HEK293 (cell line): ENCODE measurements at regions not wholly inside any gene's neighbourhood (a gene's known extent, or its start where the extent isn't known, plus 50 kb on each side); places are given as distances from the start of the nearest gene placed in this dataset.
A peak's percentile ranks its signal among the peaks of the same experiment; 100 is the strongest.

Experiments
- EGR2 ChIP-seq: fragments of 450-650 bp; formaldehyde crosslinking; IDR thresholded peaks from 2 replicates; pipeline ENCODE4 v1.5.1; 2016; ENCODE audit warnings: low read depth, missing biosample characterization, missing genetic modification characterization
- HOXD13 ChIP-seq: sonication (generic); formaldehyde crosslinking; IDR thresholded peaks from 2 replicates; pipeline ENCODE4 v1.8.0; 2022; ENCODE audit warnings: missing genetic modification reagents, borderline replicate concordance
- KLF8 ChIP-seq: fragments of 450-650 bp; formaldehyde crosslinking; IDR thresholded peaks from 2 replicates; pipeline ENCODE4 v1.5.1; 2016; ENCODE audit warnings: missing biosample characterization, missing genetic modification characterization
- MZF1 ChIP-seq: fragments of 450-650 bp; formaldehyde crosslinking; IDR thresholded peaks from 2 replicates; pipeline ENCODE4 v1.5.1; 2017; ENCODE audit warnings: missing biosample characterization, missing genetic modification characterization, borderline replicate concordance
- OVOL3 ChIP-seq: fragments of 450-650 bp; formaldehyde crosslinking; IDR thresholded peaks from 2 replicates; pipeline ENCODE4 v1.5.1; 2016; ENCODE audit warnings: missing biosample characterization, missing genetic modification characterization
- SETDB1 ChIP-seq: IDR thresholded peaks from one replicate; pipeline ENCODE4 v1.6.1; 2017; ENCODE audit warnings: mild to moderate bottlenecking, low read length, moderate library complexity, mixed read lengths; ENCODE audit not compliant: insufficient read length
- ZBTB7A ChIP-seq: fragments of 450-650 bp; formaldehyde crosslinking; IDR thresholded peaks from 2 replicates; pipeline ENCODE4 v1.5.1; 2016; ENCODE audit warnings: low read depth, missing biosample characterization, missing genetic modification characterization
- ZEB2 ChIP-seq: fragments of 450-650 bp; formaldehyde crosslinking; IDR thresholded peaks from 2 replicates; pipeline ENCODE4 v1.5.1; 2016; ENCODE audit warnings: missing biosample characterization, missing genetic modification characterization
- ZFHX2 ChIP-seq: fragments of 450-650 bp; formaldehyde crosslinking; conservative IDR thresholded peaks from 2 replicates; pipeline ENCODE4 v1.5.1; 2016; ENCODE audit warnings: missing biosample characterization, missing genetic modification characterization
- ZNF140 ChIP-seq: fragments of 450-650 bp; formaldehyde crosslinking; IDR thresholded peaks from 2 replicates; pipeline ENCODE4 v1.5.1; 2016; ENCODE audit warnings: missing biosample characterization, missing genetic modification characterization
- ZNF175 ChIP-seq: fragments of 450-650 bp; formaldehyde crosslinking; IDR thresholded peaks from 2 replicates; pipeline ENCODE4 v1.5.1; 2016; ENCODE audit warnings: missing biosample characterization, missing genetic modification characterization
- ZNF19 ChIP-seq: fragments of 450-650 bp; formaldehyde crosslinking; IDR thresholded peaks from 2 replicates; pipeline ENCODE4; 2016; ENCODE audit warnings: missing biosample characterization, missing genetic modification characterization, low read depth
- ZNF324 ChIP-seq: fragments of 450-650 bp; formaldehyde crosslinking; IDR thresholded peaks from 2 replicates; pipeline ENCODE4 v1.5.1; 2016; ENCODE audit warnings: missing biosample characterization, missing genetic modification characterization
- ZNF341 ChIP-seq: fragments of 450-650 bp; formaldehyde crosslinking; IDR thresholded peaks from 2 replicates; pipeline ENCODE4; 2016; ENCODE audit warnings: low read depth, missing biosample characterization, missing genetic modification characterization
- ZNF354C ChIP-seq: fragments of 450-650 bp; formaldehyde crosslinking; IDR thresholded peaks from 2 replicates; pipeline ENCODE4 v1.5.1; 2016; ENCODE audit warnings: missing biosample characterization, missing genetic modification characterization, low read depth, borderline replicate concordance
- ZNF37A ChIP-seq: fragments of 450-650 bp; IDR thresholded peaks from 2 replicates; pipeline ENCODE4 v1.5.1; 2018; ENCODE audit warnings: missing biosample characterization, missing genetic modification characterization
- ZNF423 ChIP-seq: fragments of 450-650 bp; formaldehyde crosslinking; IDR thresholded peaks from 2 replicates; pipeline ENCODE4 v1.5.1; 2016; ENCODE audit warnings: missing biosample characterization, missing genetic modification characterization
- ZNF510 ChIP-seq: fragments of 450-650 bp; formaldehyde crosslinking; IDR thresholded peaks from 2 replicates; pipeline ENCODE4 v1.5.1; 2018; ENCODE audit warnings: mild to moderate bottlenecking, missing genetic modification characterization, missing biosample characterization; ENCODE audit not compliant: insufficient replicate concordance
- ZNF555 ChIP-seq: fragments of 450-650 bp; formaldehyde crosslinking; conservative IDR thresholded peaks from 2 replicates; pipeline ENCODE4 v1.5.1; 2017; ENCODE audit warnings: missing biosample characterization, mild to moderate bottlenecking, missing genetic modification characterization, inconsistent platforms
- ZNF571 ChIP-seq: fragments of 450-650 bp; formaldehyde crosslinking; IDR thresholded peaks from 2 replicates; pipeline ENCODE4 v1.5.0; 2017; ENCODE audit warnings: missing biosample characterization, missing genetic modification characterization
- ZNF624 ChIP-seq: fragments of 450-650 bp; formaldehyde crosslinking; IDR thresholded peaks from 2 replicates; pipeline ENCODE4 v1.5.1; 2017; ENCODE audit warnings: missing biosample characterization, missing genetic modification characterization
- ZNF629 ChIP-seq: fragments of 450-650 bp; formaldehyde crosslinking; IDR thresholded peaks from 2 replicates; pipeline ENCODE4 v1.5.1; 2017; ENCODE audit warnings: missing biosample characterization, missing genetic modification characterization
- TF ChIP-seq, protein P1 (sequence below): fragments of 450-650 bp; formaldehyde crosslinking; IDR thresholded peaks from 2 replicates; pipeline ENCODE4 v1.5.1; 2016; ENCODE audit warnings: missing biosample characterization, missing genetic modification characterization, low read depth
- TF ChIP-seq, protein P2 (sequence below): fragments of 450-650 bp; formaldehyde crosslinking; IDR thresholded peaks from 2 replicates; pipeline ENCODE4 v1.5.1; 2016; ENCODE audit warnings: missing biosample characterization, missing genetic modification characterization
- TF ChIP-seq, protein P3 (sequence below): fragments of 450-650 bp; formaldehyde crosslinking; IDR thresholded peaks from 2 replicates; pipeline ENCODE4 v1.5.1; 2016; ENCODE audit warnings: missing biosample characterization, missing genetic modification characterization
- TF ChIP-seq, protein P4 (sequence below): fragments of 450-650 bp; formaldehyde crosslinking; IDR thresholded peaks from 2 replicates; pipeline ENCODE4 v1.5.1; 2016; ENCODE audit warnings: missing biosample characterization, missing genetic modification characterization, borderline replicate concordance
- TF ChIP-seq, protein P5 (sequence below): fragments of 450-650 bp; formaldehyde crosslinking; IDR thresholded peaks from 2 replicates; pipeline ENCODE4 v1.5.1; 2017; ENCODE audit warnings: missing biosample characterization, missing genetic modification characterization
- TF ChIP-seq, protein P6 (sequence below): fragments of 450-650 bp; formaldehyde crosslinking; IDR thresholded peaks from 2 replicates; pipeline ENCODE4 v1.5.1; 2016; ENCODE audit warnings: missing biosample characterization, missing genetic modification characterization

DNA sequence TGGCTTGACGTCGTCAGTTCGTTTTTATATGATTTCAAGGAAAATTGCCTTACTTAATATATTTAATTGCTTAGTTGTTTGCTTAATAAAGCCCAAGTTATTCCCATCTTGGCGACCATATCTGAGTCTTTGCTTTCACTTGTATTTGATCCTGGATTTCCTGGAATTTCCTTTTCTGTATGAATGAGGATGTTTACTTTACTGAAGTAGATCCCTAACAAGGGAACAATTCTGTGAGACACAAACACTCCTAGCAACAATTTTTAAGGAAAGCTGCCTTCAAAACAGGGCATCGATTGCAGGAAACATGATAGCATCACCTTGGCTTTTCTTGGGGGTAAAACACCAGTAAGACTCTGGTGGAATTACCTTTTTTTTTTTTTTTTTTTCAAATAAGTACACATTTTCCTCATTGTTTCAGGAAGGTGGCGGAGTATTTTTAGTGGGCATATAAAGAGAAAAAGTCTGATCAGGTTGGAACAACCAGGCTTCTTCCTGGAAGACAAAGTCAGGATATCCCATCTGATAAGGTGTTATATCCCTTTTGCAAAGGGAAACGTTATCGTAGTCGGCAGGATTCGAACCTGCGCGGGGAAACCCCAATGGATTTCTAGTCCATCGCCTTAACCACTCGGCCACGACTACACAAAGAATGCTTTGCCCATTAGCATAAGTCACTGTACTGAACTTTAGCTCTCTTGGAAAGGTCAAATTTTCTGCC is 68.5 kb upstream of the ZNF184 start (continued):
- TF ChIP-seq, protein P1, sequence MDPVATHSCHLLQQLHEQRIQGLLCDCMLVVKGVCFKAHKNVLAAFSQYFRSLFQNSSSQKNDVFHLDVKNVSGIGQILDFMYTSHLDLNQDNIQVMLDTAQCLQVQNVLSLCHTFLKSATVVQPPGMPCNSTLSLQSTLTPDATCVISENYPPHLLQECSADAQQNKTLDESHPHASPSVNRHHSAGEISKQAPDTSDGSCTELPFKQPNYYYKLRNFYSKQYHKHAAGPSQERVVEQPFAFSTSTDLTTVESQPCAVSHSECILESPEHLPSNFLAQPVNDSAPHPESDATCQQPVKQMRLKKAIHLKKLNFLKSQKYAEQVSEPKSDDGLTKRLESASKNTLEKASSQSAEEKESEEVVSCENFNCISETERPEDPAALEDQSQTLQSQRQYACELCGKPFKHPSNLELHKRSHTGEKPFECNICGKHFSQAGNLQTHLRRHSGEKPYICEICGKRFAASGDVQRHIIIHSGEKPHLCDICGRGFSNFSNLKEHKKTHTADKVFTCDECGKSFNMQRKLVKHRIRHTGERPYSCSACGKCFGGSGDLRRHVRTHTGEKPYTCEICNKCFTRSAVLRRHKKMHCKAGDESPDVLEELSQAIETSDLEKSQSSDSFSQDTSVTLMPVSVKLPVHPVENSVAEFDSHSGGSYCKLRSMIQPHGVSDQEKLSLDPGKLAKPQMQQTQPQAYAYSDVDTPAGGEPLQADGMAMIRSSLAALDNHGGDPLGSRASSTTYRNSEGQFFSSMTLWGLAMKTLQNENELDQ (tag by site-specific recombination): no peak
- TF ChIP-seq ZNF19 (no peak), ZNF175 (tag by site-specific recombination) (no peak), ZFHX2 (tag by site-specific recombination) (no peak), ZNF354C (tag by site-specific recombination) (no peak), ZNF37A (tag by site-specific recombination) (no peak), ZNF571 (no peak), ZEB2 (tag by site-specific recombination) (peak; percentile 74), ZNF555 (tag by site-specific recombination) (no peak), ZNF629 (tag by site-specific recombination) (no peak), ZNF140 (tag by site-specific recombination) (no peak), MZF1 (tag by site-specific recombination) (no peak), EGR2 (tag by site-specific recombination) (no peak), ZBTB7A (no peak), SETDB1 (peak; percentile 94), KLF8 (tag by site-specific recombination) (peak; percentile 56; the same call in 1 of the 2 replicates), ZNF624 (tag by site-specific recombination) (no peak), OVOL3 (tag by site-specific recombination) (no peak; the same call in 1 of the 2 replicates), ZNF510 (tag by site-specific recombination) (no peak), ZNF423 (tag by site-specific recombination) (no peak), ZNF324 (peak; percentile 28; the same call in 1 of the 2 replicates), HOXD13 (CRISPR knock-in tag) (no peak), ZNF341 (tag by site-specific recombination) (no peak)
- TF ChIP-seq, protein P2, sequence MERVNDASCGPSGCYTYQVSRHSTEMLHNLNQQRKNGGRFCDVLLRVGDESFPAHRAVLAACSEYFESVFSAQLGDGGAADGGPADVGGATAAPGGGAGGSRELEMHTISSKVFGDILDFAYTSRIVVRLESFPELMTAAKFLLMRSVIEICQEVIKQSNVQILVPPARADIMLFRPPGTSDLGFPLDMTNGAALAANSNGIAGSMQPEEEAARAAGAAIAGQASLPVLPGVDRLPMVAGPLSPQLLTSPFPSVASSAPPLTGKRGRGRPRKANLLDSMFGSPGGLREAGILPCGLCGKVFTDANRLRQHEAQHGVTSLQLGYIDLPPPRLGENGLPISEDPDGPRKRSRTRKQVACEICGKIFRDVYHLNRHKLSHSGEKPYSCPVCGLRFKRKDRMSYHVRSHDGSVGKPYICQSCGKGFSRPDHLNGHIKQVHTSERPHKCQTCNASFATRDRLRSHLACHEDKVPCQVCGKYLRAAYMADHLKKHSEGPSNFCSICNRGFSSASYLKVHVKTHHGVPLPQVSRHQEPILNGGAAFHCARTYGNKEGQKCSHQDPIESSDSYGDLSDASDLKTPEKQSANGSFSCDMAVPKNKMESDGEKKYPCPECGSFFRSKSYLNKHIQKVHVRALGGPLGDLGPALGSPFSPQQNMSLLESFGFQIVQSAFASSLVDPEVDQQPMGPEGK: no peak
- TF ChIP-seq, protein P3, sequence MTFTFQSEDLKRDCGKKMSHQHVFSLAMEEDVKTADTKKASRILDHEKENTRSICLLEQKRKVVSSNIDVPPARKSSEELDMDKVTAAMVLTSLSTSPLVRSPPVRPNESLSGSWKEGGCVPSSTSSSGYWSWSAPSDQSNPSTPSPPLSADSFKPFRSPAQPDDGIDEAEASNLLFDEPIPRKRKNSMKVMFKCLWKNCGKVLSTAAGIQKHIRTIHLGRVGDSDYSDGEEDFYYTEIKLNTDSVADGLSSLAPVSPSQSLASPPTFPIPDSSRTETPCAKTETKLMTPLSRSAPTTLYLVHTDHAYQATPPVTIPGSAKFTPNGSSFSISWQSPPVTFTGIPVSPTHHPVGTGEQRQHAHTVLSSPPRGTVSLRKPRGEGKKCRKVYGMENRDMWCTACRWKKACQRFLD (tag by site-specific recombination): no peak
- TF ChIP-seq, protein P4, sequence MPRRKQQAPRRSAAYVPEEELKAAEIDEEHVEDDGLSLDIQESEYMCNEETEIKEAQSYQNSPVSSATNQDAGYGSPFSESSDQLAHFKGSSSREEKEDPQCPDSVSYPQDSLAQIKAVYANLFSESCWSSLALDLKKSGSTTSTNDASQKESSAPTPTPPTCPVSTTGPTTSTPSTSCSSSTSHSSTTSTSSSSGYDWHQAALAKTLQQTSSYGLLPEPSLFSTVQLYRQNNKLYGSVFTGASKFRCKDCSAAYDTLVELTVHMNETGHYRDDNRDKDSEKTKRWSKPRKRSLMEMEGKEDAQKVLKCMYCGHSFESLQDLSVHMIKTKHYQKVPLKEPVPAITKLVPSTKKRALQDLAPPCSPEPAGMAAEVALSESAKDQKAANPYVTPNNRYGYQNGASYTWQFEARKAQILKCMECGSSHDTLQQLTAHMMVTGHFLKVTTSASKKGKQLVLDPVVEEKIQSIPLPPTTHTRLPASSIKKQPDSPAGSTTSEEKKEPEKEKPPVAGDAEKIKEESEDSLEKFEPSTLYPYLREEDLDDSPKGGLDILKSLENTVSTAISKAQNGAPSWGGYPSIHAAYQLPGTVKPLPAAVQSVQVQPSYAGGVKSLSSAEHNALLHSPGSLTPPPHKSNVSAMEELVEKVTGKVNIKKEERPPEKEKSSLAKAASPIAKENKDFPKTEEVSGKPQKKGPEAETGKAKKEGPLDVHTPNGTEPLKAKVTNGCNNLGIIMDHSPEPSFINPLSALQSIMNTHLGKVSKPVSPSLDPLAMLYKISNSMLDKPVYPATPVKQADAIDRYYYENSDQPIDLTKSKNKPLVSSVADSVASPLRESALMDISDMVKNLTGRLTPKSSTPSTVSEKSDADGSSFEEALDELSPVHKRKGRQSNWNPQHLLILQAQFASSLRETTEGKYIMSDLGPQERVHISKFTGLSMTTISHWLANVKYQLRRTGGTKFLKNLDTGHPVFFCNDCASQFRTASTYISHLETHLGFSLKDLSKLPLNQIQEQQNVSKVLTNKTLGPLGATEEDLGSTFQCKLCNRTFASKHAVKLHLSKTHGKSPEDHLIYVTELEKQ (tag by site-specific recombination): no peak
- TF ChIP-seq, protein P5, sequence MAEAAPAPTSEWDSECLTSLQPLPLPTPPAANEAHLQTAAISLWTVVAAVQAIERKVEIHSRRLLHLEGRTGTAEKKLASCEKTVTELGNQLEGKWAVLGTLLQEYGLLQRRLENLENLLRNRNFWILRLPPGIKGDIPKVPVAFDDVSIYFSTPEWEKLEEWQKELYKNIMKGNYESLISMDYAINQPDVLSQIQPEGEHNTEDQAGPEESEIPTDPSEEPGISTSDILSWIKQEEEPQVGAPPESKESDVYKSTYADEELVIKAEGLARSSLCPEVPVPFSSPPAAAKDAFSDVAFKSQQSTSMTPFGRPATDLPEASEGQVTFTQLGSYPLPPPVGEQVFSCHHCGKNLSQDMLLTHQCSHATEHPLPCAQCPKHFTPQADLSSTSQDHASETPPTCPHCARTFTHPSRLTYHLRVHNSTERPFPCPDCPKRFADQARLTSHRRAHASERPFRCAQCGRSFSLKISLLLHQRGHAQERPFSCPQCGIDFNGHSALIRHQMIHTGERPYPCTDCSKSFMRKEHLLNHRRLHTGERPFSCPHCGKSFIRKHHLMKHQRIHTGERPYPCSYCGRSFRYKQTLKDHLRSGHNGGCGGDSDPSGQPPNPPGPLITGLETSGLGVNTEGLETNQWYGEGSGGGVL (tag by site-specific recombination): no peak
- TF ChIP-seq, protein P6, sequence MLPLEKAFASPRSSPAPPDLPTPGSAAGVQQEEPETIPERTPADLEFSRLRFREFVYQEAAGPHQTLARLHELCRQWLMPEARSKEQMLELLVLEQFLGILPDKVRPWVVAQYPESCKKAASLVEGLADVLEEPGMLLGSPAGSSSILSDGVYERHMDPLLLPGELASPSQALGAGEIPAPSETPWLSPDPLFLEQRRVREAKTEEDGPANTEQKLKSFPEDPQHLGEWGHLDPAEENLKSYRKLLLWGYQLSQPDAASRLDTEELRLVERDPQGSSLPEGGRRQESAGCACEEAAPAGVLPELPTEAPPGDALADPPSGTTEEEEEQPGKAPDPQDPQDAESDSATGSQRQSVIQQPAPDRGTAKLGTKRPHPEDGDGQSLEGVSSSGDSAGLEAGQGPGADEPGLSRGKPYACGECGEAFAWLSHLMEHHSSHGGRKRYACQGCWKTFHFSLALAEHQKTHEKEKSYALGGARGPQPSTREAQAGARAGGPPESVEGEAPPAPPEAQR (tag by site-specific recombination): no peak
